A673 (cell line): ENCODE measurements at regions not wholly inside any gene's neighbourhood (a gene's known extent, or its start where the extent isn't known, plus 50 kb on each side); places are given as distances from the start of the nearest gene placed in this dataset.

ENCODE experiments used
- BruUV-seq: library from RNA; stranded (reverse); fragments of 400-500 nt; replicated peaks from 2 replicates; lab custom pipeline; 2021; lab: Mats Ljungman, UMichigan
- CTCF ChIA-PET: fragments of 300-600 bp; sonication (Branson Sonifier 250); formaldehyde crosslinking; loops from one replicate; lab custom pipeline; 2022; ENCODE audit warnings: antibody characterized with exemption; lab: Charles Lee
- POLR2A ChIA-PET: fragments of 300-600 bp; sonication (Branson Sonifier 250); formaldehyde crosslinking; loops from one replicate; lab custom pipeline; 2022; ENCODE audit warnings: antibody characterized with exemption; ENCODE audit not compliant: low non-redundant PET; lab: Charles Lee
- DNase-seq: peaks from one replicate; pipeline ENCODE4 v3.0.0-alpha.2; 2015; ENCODE audit warnings: low spot score
- H3K27ac ChIP-seq: fragments of 200-600 bp; sonication (generic); 2 replicates; pipeline ENCODE4 v1.5.1; 2016; ENCODE audit warnings: mixed run types, low read depth, mild to moderate bottlenecking, mixed read lengths, antibody characterized with exemption, low read length; ENCODE audit not compliant: poor library complexity, severe bottlenecking
- H3K27me3 ChIP-seq: fragments of 200-600 bp; sonication (generic); replicated peaks from 2 replicates; pipeline ENCODE4 v1.6.1; 2017; ENCODE audit warnings: mixed run types, low read depth, mild to moderate bottlenecking, mixed read lengths, antibody characterized with exemption, low read length; ENCODE audit not compliant: insufficient read depth, poor library complexity
- H3K36me3 ChIP-seq: fragments of 200-600 bp; sonication (generic); 2 replicates; pipeline ENCODE4 v1.6.1; 2016; ENCODE audit warnings: mixed run types, mild to moderate bottlenecking, mixed read lengths, antibody characterized with exemption, low read length; ENCODE audit not compliant: insufficient read depth, poor library complexity, severe bottlenecking
- H3K4me1 ChIP-seq: fragments of 200-600 bp; sonication (generic); 2 replicates; pipeline ENCODE4 v1.6.1; 2017; ENCODE audit warnings: mixed run types, mild to moderate bottlenecking, mixed read lengths, antibody characterized with exemption, low read length; ENCODE audit not compliant: insufficient read depth, poor library complexity, severe bottlenecking
- H3K4me3 ChIP-seq: fragments of 200-600 bp; sonication (generic); 2 replicates; pipeline ENCODE4 v1.5.1; 2016; ENCODE audit warnings: low read depth, mixed run types, mild to moderate bottlenecking, mixed read lengths, low read length; ENCODE audit not compliant: poor library complexity, severe bottlenecking
- H3K9me3 ChIP-seq: fragments of 200-600 bp; sonication (generic); 2 replicates; pipeline ENCODE4 v1.6.1; 2016; ENCODE audit warnings: mixed run types, low read depth, mild to moderate bottlenecking, mixed read lengths, antibody characterized with exemption, low read length; ENCODE audit not compliant: poor library complexity, severe bottlenecking
- CTCF ChIP-seq: fragments of 300-800, 200-600 bp; sonication (generic); conservative IDR thresholded peaks from 2 replicates; pipeline ENCODE4 v1.5.1; 2017; ENCODE audit warnings: low read depth, mild to moderate bottlenecking, antibody characterized with exemption, low read length, moderate library complexity, mixed read lengths
- EZH2 ChIP-seq: fragments of 200-600 bp; sonication (generic); IDR thresholded peaks from 2 replicates; pipeline ENCODE4 v1.6.1; 2017; ENCODE audit warnings: borderline replicate concordance, low read depth, mild to moderate bottlenecking, mixed read lengths, antibody characterized with exemption, low read length; ENCODE audit not compliant: poor library complexity, severe bottlenecking
- intact Hi-C: fragments of 100-400 bp; cut with micrococcal nuclease; formaldehyde crosslinking; loops from one replicate; pipeline ENCODE4 v1.10.0; 2022; ENCODE audit not compliant: unreplicated experiment

GRCh38 chr1:119290297-119290696 lies 78.3 kb upstream of the HAO2 start:
- no TSS peak for BruUV-seq

GRCh38 chr1:119291611-119292206 lies 76.9 kb upstream of the HAO2 start:
- BruUV-seq, result no TSS peak
- no peaks in the 10 kb centered on the region for H3K27me3 ChIP-seq
- H3K9me3 ChIP-seq, result no peaks in the 10 kb centered on the region
- no peak for DNase-seq
- intact Hi-C loops, result no loop called here
- no peaks in the 10 kb centered on the region for H3K4me1 ChIP-seq
- no peak overlapping the region for H3K27ac ChIP-seq
- ChIA-PET CTCF (no interaction called here), POLR2A (no interaction called here)
- H3K36me3 ChIP-seq, result no peaks in the 10 kb centered on the region
- no peak overlapping the region for H3K4me3 ChIP-seq
- TF ChIP-seq CTCF, result no peak
- no peak for TF ChIP-seq EZH2

More at GRCh38 chr1:119290297-119290696, 78.3 kb upstream of the HAO2 start:
- DNase-seq, result no peak
- ChIA-PET POLR2A (no interaction called here), CTCF (no interaction called here)
- Histone ChIP-seq H3K27me3 (no peaks in the 10 kb centered on the region), H3K4me1 (no peaks in the 10 kb centered on the region), H3K9me3 (no peaks in the 10 kb centered on the region), H3K27ac (no peak overlapping the region), H3K36me3 (no peaks in the 10 kb centered on the region), H3K4me3 (no peak overlapping the region)
- intact Hi-C loops, result no loop called here
- TF ChIP-seq EZH2 (no peak), CTCF (no peak)

- no peak overlapping the region for H3K27ac ChIP-seq
- TF ChIP-seq EZH2 (no peak), CTCF (no peak)
- H3K36me3 ChIP-seq, result no peaks in the 10 kb centered on the region
- BruUV-seq, result no TSS peak
- DNase-seq, result no peak
- ChIA-PET POLR2A (interaction anchor here (0.9 kb wide), 1 partner anchor 129 kb away, joined by 6 read pairs; no protein-coding TSS in a partner anchor), CTCF (interaction anchor here (2.0 kb wide), 1 partner anchor 19 kb away, joined by 6 read pairs; no protein-coding TSS in a partner anchor)
- H3K9me3 ChIP-seq, result no peaks in the 10 kb centered on the region
- no peaks in the 10 kb centered on the region for H3K27me3 ChIP-seq
- H3K4me3 ChIP-seq, result no peak overlapping the region
- intact Hi-C loops, result no loop called here
- H3K4me1 ChIP-seq, result no peaks in the 10 kb centered on the region
These were observed 74.8 kb upstream of the HAO2 start for GRCh38 chr1:119293797-119294196.
